KMS-11 (cell line): ENCODE measurements at regions not wholly inside any gene's neighbourhood (a gene's known extent, or its start where the extent isn't known, plus 50 kb on each side); places are given as distances from the start of the nearest gene placed in this dataset.

ENCODE experiments used
- H2AFZ ChIP-seq: fragments of 200-600 bp; sonication (generic); 2 replicates; pipeline ENCODE4 v1.6.1; 2016; ENCODE audit warnings: antibody characterized with exemption, mixed run types, low read depth
- H3K27ac ChIP-seq: fragments of 200-600 bp; sonication (generic); 2 replicates; pipeline ENCODE4 v1.6.1; 2016; ENCODE audit warnings: mild to moderate bottlenecking, mixed run types
- H3K27me3 ChIP-seq: fragments of 200-600 bp; sonication (generic); 2 replicates; pipeline ENCODE4 v1.6.1; 2017; ENCODE audit warnings: mild to moderate bottlenecking, low read depth, mixed run types, moderate library complexity; ENCODE audit not compliant: insufficient read depth
- H3K36me3 ChIP-seq: fragments of 200-600 bp; sonication (generic); 2 replicates; pipeline ENCODE4 v1.6.1; 2017; ENCODE audit warnings: mild to moderate bottlenecking, mixed run types; ENCODE audit not compliant: insufficient read depth
- H3K4me1 ChIP-seq: fragments of 200-600 bp; sonication (generic); 2 replicates; pipeline ENCODE4 v1.6.1; 2016; ENCODE audit warnings: mild to moderate bottlenecking, low read depth, mixed run types; ENCODE audit not compliant: poor library complexity, severe bottlenecking
- H3K4me2 ChIP-seq: fragments of 200-600 bp; sonication (generic); 2 replicates; pipeline ENCODE4 v1.7.0; 2016; ENCODE audit warnings: mild to moderate bottlenecking, mixed run types
- H3K4me3 ChIP-seq: fragments of 200-600 bp; sonication (generic); IDR thresholded peaks from 2 replicates; pipeline ENCODE4 v1.6.1; 2017; ENCODE audit warnings: low read depth, low read length, mixed read lengths; ENCODE audit not compliant: insufficient read depth
- H3K79me2 ChIP-seq: fragments of 200-600 bp; sonication (generic); 2 replicates; pipeline ENCODE4 v1.6.1; 2016; ENCODE audit warnings: low read depth, mixed run types; ENCODE audit not compliant: insufficient read depth
- H3K9ac ChIP-seq: fragments of 200-600 bp; sonication (generic); 2 replicates; pipeline ENCODE4 v1.6.1; 2016; ENCODE audit warnings: mild to moderate bottlenecking, mixed run types
- H4K20me1 ChIP-seq: fragments of 200-600 bp; sonication (generic); 2 replicates; pipeline ENCODE4 v1.6.1; 2016; ENCODE audit warnings: mild to moderate bottlenecking, mixed run types; ENCODE audit not compliant: insufficient read depth
- TF ChIP-seq, protein P1 (sequence below): fragments of 200-600 bp; sonication (generic); conservative IDR thresholded peaks from 2 replicates; pipeline ENCODE4 v1.6.1; 2017; ENCODE audit warnings: low read depth, mild to moderate bottlenecking, antibody characterized with exemption, low read length, moderate library complexity, mixed read lengths

GRCh38 chr6:91464201-91464600, 877.3 kb upstream of the MAP3K7 start:
- H3K79me2 ChIP-seq, result no peaks in the 10 kb centered on the region
- TF ChIP-seq, protein P1, sequence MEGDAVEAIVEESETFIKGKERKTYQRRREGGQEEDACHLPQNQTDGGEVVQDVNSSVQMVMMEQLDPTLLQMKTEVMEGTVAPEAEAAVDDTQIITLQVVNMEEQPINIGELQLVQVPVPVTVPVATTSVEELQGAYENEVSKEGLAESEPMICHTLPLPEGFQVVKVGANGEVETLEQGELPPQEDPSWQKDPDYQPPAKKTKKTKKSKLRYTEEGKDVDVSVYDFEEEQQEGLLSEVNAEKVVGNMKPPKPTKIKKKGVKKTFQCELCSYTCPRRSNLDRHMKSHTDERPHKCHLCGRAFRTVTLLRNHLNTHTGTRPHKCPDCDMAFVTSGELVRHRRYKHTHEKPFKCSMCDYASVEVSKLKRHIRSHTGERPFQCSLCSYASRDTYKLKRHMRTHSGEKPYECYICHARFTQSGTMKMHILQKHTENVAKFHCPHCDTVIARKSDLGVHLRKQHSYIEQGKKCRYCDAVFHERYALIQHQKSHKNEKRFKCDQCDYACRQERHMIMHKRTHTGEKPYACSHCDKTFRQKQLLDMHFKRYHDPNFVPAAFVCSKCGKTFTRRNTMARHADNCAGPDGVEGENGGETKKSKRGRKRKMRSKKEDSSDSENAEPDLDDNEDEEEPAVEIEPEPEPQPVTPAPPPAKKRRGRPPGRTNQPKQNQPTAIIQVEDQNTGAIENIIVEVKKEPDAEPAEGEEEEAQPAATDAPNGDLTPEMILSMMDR, result no peak

DNA sequence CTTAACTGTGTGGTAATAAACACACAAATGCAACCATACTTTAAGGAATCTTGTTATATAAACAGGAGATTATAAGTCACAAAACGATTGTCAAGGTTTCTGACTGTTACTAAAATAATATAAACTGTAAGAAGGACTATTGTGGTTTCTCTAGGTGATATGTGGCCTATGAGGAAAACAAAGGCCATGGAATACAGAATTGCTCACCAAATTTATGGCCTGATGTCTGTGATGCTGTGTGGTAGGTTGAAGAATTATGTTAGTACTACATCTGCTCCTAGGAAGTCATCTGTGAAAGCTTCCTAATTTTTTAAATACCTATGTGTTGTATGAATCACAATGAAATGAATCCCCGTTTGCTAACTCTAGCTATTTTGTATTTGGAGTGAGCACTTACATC, 875.4 kb upstream of the MAP3K7 start:
- no peak overlapping the region for H3K27ac ChIP-seq
- H3K36me3 ChIP-seq, result no peaks in the 10 kb centered on the region
- H3K27me3 ChIP-seq, result no peaks in the 10 kb centered on the region
- no peaks in the 10 kb centered on the region for H4K20me1 ChIP-seq
- H3K4me2 ChIP-seq, result no peak overlapping the region
- no peak overlapping the region for H2AFZ ChIP-seq
- H3K4me3 ChIP-seq, result no peak overlapping the region
- H3K9ac ChIP-seq, result no peak overlapping the region
- TF ChIP-seq, protein P1, result no peak
- H3K4me1 ChIP-seq, result no peaks in the 10 kb centered on the region
- H3K79me2 ChIP-seq, result no peaks in the 10 kb centered on the region

More at GRCh38 chr6:91464201-91464600, 877.3 kb upstream of the MAP3K7 start:
- no peaks in the 10 kb centered on the region for H3K36me3 ChIP-seq
- H3K27me3 ChIP-seq, result no peaks in the 10 kb centered on the region
- no peak overlapping the region for H3K4me2 ChIP-seq
- no peak overlapping the region for H3K9ac ChIP-seq
- H3K4me1 ChIP-seq, result no peaks in the 10 kb centered on the region
- H4K20me1 ChIP-seq, result no peaks in the 10 kb centered on the region
- no peak overlapping the region for H2AFZ ChIP-seq
- no peak overlapping the region for H3K4me3 ChIP-seq
- no peak overlapping the region for H3K27ac ChIP-seq

DNA sequence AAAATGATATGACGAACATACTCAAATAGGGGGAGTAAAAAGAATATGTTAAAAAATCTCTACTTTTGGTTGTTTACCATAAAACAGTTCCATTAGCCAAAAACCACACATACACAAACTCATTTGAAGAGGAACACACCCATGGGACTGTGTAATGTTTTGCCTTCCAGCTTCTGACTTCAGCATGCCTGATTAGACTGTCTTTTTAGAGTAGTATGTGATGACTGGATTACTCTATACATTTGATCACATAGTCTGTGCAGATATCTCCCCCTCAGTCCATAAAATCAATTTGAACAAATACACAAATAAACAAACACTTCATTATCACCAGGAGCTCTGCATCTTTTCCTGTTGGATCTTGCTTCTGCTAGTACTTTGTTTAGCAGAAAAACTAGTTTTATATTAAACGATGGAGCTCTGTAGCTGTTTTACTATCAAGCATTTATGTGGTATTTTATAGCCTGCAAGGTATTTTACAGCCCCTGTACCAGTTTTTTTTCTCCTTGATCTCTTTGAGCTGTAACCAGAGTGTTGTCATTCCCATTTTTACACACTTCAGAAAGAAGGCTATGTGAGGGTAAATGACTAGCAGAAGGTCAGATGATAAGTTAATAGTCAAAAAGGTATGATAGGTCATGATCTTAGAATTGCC, 866.5 kb upstream of the MAP3K7 start:
- no peaks in the 10 kb centered on the region for H3K27me3 ChIP-seq
- H3K4me2 ChIP-seq, result no peak overlapping the region
- no peaks in the 10 kb centered on the region for H3K36me3 ChIP-seq
- H4K20me1 ChIP-seq, result no peaks in the 10 kb centered on the region
- H3K79me2 ChIP-seq, result no peaks in the 10 kb centered on the region
- H3K27ac ChIP-seq, result no peak overlapping the region
- TF ChIP-seq, protein P1, result no peak
- no peak overlapping the region for H3K9ac ChIP-seq
- no peak overlapping the region for H2AFZ ChIP-seq
- H3K4me3 ChIP-seq, result no peak overlapping the region
- no peaks in the 10 kb centered on the region for H3K4me1 ChIP-seq

DNA sequence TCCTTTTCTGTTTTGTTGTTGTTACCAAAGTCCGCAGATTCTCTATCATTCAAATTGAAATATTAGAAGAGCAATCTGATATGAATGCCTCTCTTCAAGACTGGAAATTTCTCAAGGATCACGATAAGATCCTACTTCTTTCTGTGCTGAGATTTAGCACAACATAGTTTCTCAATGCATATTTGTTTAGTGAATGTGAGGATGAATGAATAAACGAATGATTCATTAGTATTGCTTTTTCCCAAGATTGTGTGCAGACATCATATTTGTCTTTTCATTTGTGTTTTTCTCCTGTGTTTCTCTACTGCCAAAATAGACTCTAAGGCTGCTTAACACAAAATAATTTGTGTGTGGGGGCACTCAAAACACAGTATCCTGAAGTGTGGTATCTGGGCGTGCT, 862.7 kb upstream of the MAP3K7 start:
- TF ChIP-seq, protein P1, result no peak
- Histone ChIP-seq H2AFZ (no peak overlapping the region), H3K4me3 (no peak overlapping the region), H3K9ac (no peak overlapping the region), H3K79me2 (no peaks in the 10 kb centered on the region), H3K4me1 (no peaks in the 10 kb centered on the region), H3K27me3 (no peaks in the 10 kb centered on the region), H3K4me2 (no peak overlapping the region), H3K27ac (no peak overlapping the region), H3K36me3 (no peaks in the 10 kb centered on the region), H4K20me1 (no peaks in the 10 kb centered on the region)
